ENCODE measurements at regions not wholly inside any gene's neighbourhood (a gene's known extent, or its start where the extent isn't known, plus 50 kb on each side); places are given as distances from the start of the nearest gene placed in this dataset.

DNA sequence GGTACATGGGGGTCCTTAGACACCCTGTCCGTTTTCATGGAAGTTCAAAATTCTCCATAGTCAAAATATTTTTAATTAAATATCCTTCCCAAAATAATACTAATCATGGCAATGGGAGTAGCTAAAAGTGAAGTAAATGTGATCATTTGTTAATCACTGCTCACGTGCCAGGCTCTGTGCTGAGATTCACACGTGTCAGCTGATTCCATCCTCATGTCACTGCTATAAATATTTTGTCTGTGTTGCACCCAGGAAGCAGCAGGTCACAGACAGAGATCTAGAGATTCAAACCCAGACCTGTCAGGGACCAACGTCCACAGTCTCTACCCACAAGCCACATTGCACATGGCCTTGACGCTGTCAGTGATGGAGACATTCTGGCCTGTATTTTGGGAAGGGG lies 74.3 kb downstream of the KLHDC7A start:
- TF ChIP-seq, protein P1, sequence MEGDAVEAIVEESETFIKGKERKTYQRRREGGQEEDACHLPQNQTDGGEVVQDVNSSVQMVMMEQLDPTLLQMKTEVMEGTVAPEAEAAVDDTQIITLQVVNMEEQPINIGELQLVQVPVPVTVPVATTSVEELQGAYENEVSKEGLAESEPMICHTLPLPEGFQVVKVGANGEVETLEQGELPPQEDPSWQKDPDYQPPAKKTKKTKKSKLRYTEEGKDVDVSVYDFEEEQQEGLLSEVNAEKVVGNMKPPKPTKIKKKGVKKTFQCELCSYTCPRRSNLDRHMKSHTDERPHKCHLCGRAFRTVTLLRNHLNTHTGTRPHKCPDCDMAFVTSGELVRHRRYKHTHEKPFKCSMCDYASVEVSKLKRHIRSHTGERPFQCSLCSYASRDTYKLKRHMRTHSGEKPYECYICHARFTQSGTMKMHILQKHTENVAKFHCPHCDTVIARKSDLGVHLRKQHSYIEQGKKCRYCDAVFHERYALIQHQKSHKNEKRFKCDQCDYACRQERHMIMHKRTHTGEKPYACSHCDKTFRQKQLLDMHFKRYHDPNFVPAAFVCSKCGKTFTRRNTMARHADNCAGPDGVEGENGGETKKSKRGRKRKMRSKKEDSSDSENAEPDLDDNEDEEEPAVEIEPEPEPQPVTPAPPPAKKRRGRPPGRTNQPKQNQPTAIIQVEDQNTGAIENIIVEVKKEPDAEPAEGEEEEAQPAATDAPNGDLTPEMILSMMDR (IDR thresholded peaks at IDR 0.05) = no peak
- no peak for TF ChIP-seq POLR2AphosphoS5 (IDR thresholded peaks at IDR 0.05)

All from esophagus muscularis mucosa (tissue), 3 donors.